Sigmoid colon (tissue), 6 donors: ENCODE measurements at regions not wholly inside any gene's neighbourhood (a gene's known extent, or its start where the extent isn't known, plus 50 kb on each side); places are given as distances from the start of the nearest gene placed in this dataset.

ENCODE experiments used
- DNase-seq: peaks from one replicate; pipeline ENCODE4 v3.0.0-alpha.2; 2019
- H3K27ac ChIP-seq, 4 donors: fragments of 200-600 bp; sonication (generic); one replicate each; pipeline ENCODE4 v1.5.1; 2016 to 2019; ENCODE audit warnings: mild to moderate bottlenecking in 1 of 4
- H3K27me3 ChIP-seq, 3 donors: fragments of 200-600 bp; sonication (generic); one replicate each; pipeline ENCODE4 v1.5.1; 2019; ENCODE audit warnings: mild to moderate bottlenecking in 1 of 3
- H3K36me3 ChIP-seq, 4 donors: fragments of 200-600 bp; sonication (generic); one replicate each; pipeline ENCODE4 v1.5.1; 2016 to 2019
- H3K4me1 ChIP-seq, 4 donors: fragments of 200-600 bp; sonication (generic); one replicate each; pipeline ENCODE4 v1.5.1; 2017 to 2019
- H3K4me3 ChIP-seq, 4 donors: fragments of 200-600 bp; sonication (generic); one replicate each; pipeline ENCODE4 v1.5.1; 2017 to 2019; ENCODE audit warnings: mild to moderate bottlenecking in 2 of 4, moderate library complexity in 1 of 4
- H3K9me3 ChIP-seq, 4 donors: fragments of 200-600 bp in 3 of 4; sonication (generic) in 3 of 4; one replicate each; pipeline versions ENCODE4 v1.5.1 to v1.6.1; 2013 to 2019
- EP300 ChIP-seq, 4 donors: sonication (generic); formaldehyde crosslinking; IDR thresholded peaks; one replicate each; pipeline ENCODE4 v1.6.1; 2017; ENCODE audit warnings: antibody characterized with exemption in 4 of 4
- POLR2A ChIP-seq, 2 donors: fragments of 450-650 bp; IDR thresholded peaks; one replicate each; pipeline ENCODE4 v1.6.1; 2016; ENCODE audit warnings: antibody characterized with exemption in 2 of 2, mild to moderate bottlenecking in 2 of 2, moderate library complexity in 2 of 2
- POLR2AphosphoS5 ChIP-seq, 4 donors: sonication (generic); formaldehyde crosslinking; IDR thresholded peaks; one replicate each; pipeline ENCODE4 v1.6.1; 2017; ENCODE audit warnings: antibody characterized with exemption in 4 of 4
- whole genome bisulfite sequencing, 2 donors: extraction: QIAGEN DNeasy Blood & Tissue Kit; methylation state at CpG; one replicate each; pipeline ENCODE4 v1.1.7; 2013; 5-methylcytosine and 5-hydroxymethylcytosine counted together
- intact Hi-C: fragments of 100-400 bp; cut with DNase I; formaldehyde crosslinking; loops from one replicate; pipeline ENCODE4 v1.15.1; 2023
- TF ChIP-seq, protein P1 (sequence below), 4 experiments: fragments of 450-650 bp in 3 of 4; fragments of 200-600 bp in 1 of 4; IDR thresholded peaks; one replicate each; pipeline ENCODE4 v1.5.1; 2016 to 2019; ENCODE audit warnings: antibody characterized with exemption in 4 of 4, mild to moderate bottlenecking in 3 of 4, moderate library complexity in 2 of 4
- donor health status: healthy with polysubstance abuse.
- donor health status: healthy.

DNA sequence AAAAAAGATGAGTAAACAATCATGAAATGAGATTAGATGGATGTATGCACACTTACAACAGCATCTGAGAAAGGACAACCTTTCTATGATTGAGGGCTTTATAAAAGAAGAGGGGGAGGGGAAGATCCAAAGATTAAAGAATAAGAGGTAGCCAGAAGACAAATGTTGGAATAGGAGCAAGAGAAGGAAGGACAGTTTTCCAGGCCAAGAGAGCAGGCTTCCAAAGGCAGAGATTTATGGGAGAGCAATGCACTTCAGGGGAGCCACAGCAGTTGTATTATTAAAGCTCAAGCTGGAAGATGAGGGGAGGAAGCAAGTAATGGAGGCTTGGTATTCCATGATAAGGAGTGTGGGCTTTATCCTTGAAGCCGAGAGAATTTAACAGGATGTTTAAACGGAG lies 110.3 kb upstream of the PTPN13 start:
- Histone ChIP-seq H3K4me1 (peaks cover 0 to 16% (median 1%) of the 10 kb centered on the region in 4 donors), H3K9me3 (no peaks in the 10 kb centered on the region), H3K27ac (no peak overlapping the region), H3K27me3 (no peaks in the 10 kb centered on the region), H3K4me3 (no peak overlapping the region), H3K36me3 (no peaks in the 10 kb centered on the region)
- DNase-seq = no peak
- TF ChIP-seq POLR2AphosphoS5 (IDR thresholded peaks at IDR 0.05) = no peak
- TF ChIP-seq, protein P1, sequence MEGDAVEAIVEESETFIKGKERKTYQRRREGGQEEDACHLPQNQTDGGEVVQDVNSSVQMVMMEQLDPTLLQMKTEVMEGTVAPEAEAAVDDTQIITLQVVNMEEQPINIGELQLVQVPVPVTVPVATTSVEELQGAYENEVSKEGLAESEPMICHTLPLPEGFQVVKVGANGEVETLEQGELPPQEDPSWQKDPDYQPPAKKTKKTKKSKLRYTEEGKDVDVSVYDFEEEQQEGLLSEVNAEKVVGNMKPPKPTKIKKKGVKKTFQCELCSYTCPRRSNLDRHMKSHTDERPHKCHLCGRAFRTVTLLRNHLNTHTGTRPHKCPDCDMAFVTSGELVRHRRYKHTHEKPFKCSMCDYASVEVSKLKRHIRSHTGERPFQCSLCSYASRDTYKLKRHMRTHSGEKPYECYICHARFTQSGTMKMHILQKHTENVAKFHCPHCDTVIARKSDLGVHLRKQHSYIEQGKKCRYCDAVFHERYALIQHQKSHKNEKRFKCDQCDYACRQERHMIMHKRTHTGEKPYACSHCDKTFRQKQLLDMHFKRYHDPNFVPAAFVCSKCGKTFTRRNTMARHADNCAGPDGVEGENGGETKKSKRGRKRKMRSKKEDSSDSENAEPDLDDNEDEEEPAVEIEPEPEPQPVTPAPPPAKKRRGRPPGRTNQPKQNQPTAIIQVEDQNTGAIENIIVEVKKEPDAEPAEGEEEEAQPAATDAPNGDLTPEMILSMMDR (IDR thresholded peaks at IDR 0.05) = no peak
- 73 to 80% methylated on average over 2 of the region's 2 CpGs for WGBS, 2 donors
- intact Hi-C loops = no loop called here

DNA sequence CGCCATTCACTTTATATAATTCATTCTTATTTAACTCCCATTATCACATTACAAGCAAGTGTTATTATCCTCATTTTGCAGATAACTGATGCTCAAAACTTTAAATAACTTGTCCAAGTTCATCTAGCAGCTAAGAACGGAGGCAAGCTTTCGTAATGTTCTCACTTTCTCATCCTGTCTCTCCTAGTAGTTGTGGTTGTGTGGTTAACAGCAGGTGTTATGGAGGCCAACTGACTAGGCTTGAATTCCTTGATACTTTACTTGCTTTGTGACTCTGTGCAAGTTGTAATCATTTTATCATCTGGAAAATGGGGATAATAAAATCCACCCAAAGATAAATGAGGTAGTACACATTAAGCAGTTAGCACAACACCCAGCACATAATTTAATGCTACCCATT lies 109.9 kb upstream of the PTPN13 start:
- peaks cover 0 to 16% (median 1%) of the 10 kb centered on the region in 4 donors for H3K4me1 ChIP-seq
- DNase-seq = no peak
- H3K36me3 ChIP-seq = no peaks in the 10 kb centered on the region
- 72 to 87% methylated on average over 3 of the region's 3 CpGs for WGBS, 2 donors
- no peak overlapping the region for H3K27ac ChIP-seq
- H3K4me3 ChIP-seq = no peak overlapping the region
- intact Hi-C loops = no loop called here
- H3K9me3 ChIP-seq = no peaks in the 10 kb centered on the region
- H3K27me3 ChIP-seq = no peaks in the 10 kb centered on the region
- TF ChIP-seq, protein P1 (IDR thresholded peaks at IDR 0.05) = no peak
- TF ChIP-seq POLR2AphosphoS5 (IDR thresholded peaks at IDR 0.05) (no peak), POLR2A (IDR thresholded peaks at IDR 0.05) (no peak), EP300 (IDR thresholded peaks at IDR 0.05) (no peak)

DNA sequence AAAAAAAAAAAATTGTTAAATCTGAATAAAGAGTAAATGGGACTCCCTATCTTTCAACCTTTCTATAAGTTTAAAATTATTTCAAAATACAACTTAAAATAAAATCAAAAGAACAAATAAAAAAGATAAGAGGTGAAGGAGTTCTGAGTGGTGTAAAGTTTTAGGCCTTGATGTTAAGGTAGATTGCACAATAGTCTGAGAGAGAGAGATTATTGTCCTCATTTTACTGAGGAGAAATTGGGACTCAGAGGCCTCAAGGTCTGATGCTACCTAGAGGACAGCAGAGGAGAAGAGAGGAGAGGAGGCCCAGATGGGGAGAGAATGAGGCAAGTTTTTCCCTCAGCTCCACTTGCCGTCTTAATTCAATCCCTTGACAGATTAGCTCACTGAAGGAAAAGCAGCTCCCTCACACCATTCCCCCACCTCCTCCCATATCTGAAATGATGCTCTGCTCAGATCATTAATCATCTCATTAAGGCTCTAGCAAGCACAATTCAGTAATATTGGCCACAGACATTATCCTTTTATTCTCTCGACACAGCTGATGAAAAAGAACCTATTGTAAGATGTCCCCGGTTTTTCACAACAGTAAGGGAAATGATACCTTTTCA lies 106.3 kb upstream of the PTPN13 start:
- Histone ChIP-seq H3K4me3 (no peak overlapping the region), H3K27ac (no peak overlapping the region), H3K9me3 (no peaks in the 10 kb centered on the region), H3K27me3 (no peaks in the 10 kb centered on the region), H3K36me3 (no peaks in the 10 kb centered on the region), H3K4me1 (peaks cover 0 to 11% (median 0%) of the 10 kb centered on the region in 4 donors)
- intact Hi-C loops = no loop called here
- TF ChIP-seq, protein P1 (IDR thresholded peaks at IDR 0.05) = no peak
- no peak for TF ChIP-seq POLR2AphosphoS5 (IDR thresholded peaks at IDR 0.05)
- TF ChIP-seq POLR2A (IDR thresholded peaks at IDR 0.05) = no peak
- no peak for TF ChIP-seq EP300 (IDR thresholded peaks at IDR 0.05)
- WGBS, 2 donors = 92 to 98% methylated on average over 3 of the region's 3 CpGs
- DNase-seq = no peak

DNA sequence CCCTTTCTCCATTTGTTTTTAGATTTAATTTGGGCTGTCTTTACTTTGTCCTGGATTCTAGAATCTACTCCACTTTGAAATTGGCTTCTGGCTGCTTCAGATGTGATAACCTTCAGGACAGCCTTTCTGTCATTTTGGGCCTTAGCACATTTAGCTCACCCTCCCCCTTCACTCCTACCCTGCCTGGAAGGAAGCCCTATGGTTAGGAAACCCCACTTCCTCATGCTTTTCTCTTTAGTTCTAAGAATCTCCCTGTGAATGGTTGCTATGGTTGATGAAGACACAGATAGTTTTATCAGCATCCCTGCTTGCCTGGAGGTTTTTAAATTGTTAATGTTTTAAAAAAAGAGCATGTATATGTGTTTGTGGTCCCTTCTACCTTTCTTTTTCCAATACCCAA lies 100.7 kb upstream of the PTPN13 start:
- DNase-seq = no peak
- Histone ChIP-seq H3K4me3 (no peak overlapping the region), H3K27ac (no peak overlapping the region), H3K4me1 (no peaks in the 10 kb centered on the region), H3K36me3 (no peaks in the 10 kb centered on the region), H3K9me3 (no peaks in the 10 kb centered on the region), H3K27me3 (no peaks in the 10 kb centered on the region)
- intact Hi-C loops = loop anchor here (10.0 kb wide), 1 partner anchor 231 kb away; no protein-coding TSS in a partner anchor
- TF ChIP-seq POLR2A (IDR thresholded peaks at IDR 0.05) (no peak), EP300 (IDR thresholded peaks at IDR 0.05) (no peak), POLR2AphosphoS5 (IDR thresholded peaks at IDR 0.05) (no peak)
- TF ChIP-seq, protein P1 (IDR thresholded peaks at IDR 0.05) = no peak
